HEK293T (cell line): ENCODE measurements at regions not wholly inside any gene's neighbourhood (a gene's known extent, or its start where the extent isn't known, plus 50 kb on each side); places are given as distances from the start of the nearest gene placed in this dataset.

Experiments used
- CTCF ChIA-PET: fragments of 350-600 bp; formaldehyde crosslinking; extraction: SDS; loops from one replicate; lab custom pipeline; 2021; ENCODE audit warnings: antibody characterized with exemption, inconsistent platforms; lab: Yijun Ruan, JAX
- POLR2A ChIA-PET: fragments of 350-600 bp; formaldehyde crosslinking; extraction: SDS; loops from one replicate; lab custom pipeline; 2020; ENCODE audit warnings: antibody characterized with exemption, inconsistent platforms; lab: Yijun Ruan, JAX
- DNase-seq: peaks from one replicate; pipeline ENCODE4 v3.0.0; 2012; ENCODE audit warnings: mixed read lengths; ENCODE audit errors: extremely low spot score
- ARNT ChIP-seq: fragments of 450-650 bp; IDR thresholded peaks from 2 replicates; pipeline ENCODE4 v1.6.1; 2017; ENCODE audit warnings: mild to moderate bottlenecking
- BHLHE40 ChIP-seq: fragments of 450-650 bp; IDR thresholded peaks from 2 replicates; pipeline ENCODE4 v1.6.1; 2016; ENCODE audit warnings: mild to moderate bottlenecking, moderate library complexity, borderline replicate concordance
- CTBP1 ChIP-seq: fragments of 450-650 bp; IDR thresholded peaks from 2 replicates; pipeline ENCODE4 v1.6.1; 2016; ENCODE audit warnings: borderline replicate concordance
- ELF4 ChIP-seq: fragments of 450-650 bp; IDR thresholded peaks from 2 replicates; pipeline ENCODE4 v1.6.1; 2017; ENCODE audit warnings: antibody characterized with exemption
- FOXA1 ChIP-seq: fragments of 450-650 bp; IDR thresholded peaks from 2 replicates; pipeline ENCODE4 v1.6.1; 2016; ENCODE audit warnings: mild to moderate bottlenecking
- FOXK2 ChIP-seq: fragments of 450-650 bp; IDR thresholded peaks from 2 replicates; pipeline ENCODE4 v1.6.1; 2016; ENCODE audit warnings: mild to moderate bottlenecking
- FOXM1 ChIP-seq: fragments of 450-650 bp; IDR thresholded peaks from 2 replicates; pipeline ENCODE4 v1.6.1; 2017; ENCODE audit warnings: mild to moderate bottlenecking, borderline replicate concordance
- HDGF ChIP-seq: fragments of 450-650 bp; IDR thresholded peaks from 2 replicates; pipeline ENCODE4 v1.6.1; 2017; ENCODE audit warnings: antibody characterized with exemption, borderline replicate concordance
- L3MBTL2 ChIP-seq: fragments of 450-650 bp; conservative IDR thresholded peaks from 2 replicates; pipeline ENCODE4 v1.6.1; 2016; ENCODE audit warnings: mild to moderate bottlenecking
- LEF1 ChIP-seq: fragments of 450-650 bp; IDR thresholded peaks from 2 replicates; pipeline ENCODE4 v1.6.1; 2017; ENCODE audit warnings: mild to moderate bottlenecking, borderline replicate concordance
- NFRKB ChIP-seq: fragments of 450-650 bp; IDR thresholded peaks from 2 replicates; pipeline ENCODE4 v1.6.1; 2016; ENCODE audit warnings: mild to moderate bottlenecking, moderate library complexity
- SP1 ChIP-seq: fragments of 450-650 bp; IDR thresholded peaks from 2 replicates; pipeline ENCODE4 v1.6.1; 2017
- SUZ12 ChIP-seq: fragments of 450-650 bp; IDR thresholded peaks from 2 replicates; pipeline ENCODE4 v1.6.1; 2016; ENCODE audit warnings: mild to moderate bottlenecking
- TARDBP ChIP-seq: fragments of 450-650 bp; IDR thresholded peaks from 2 replicates; pipeline ENCODE4 v1.6.1; 2016
- ZNF384 ChIP-seq: fragments of 450-650 bp; IDR thresholded peaks from 2 replicates; pipeline ENCODE4 v1.6.1; 2016
- TF ChIP-seq, protein P1 (sequence below): fragments of 450-650 bp; IDR thresholded peaks from 2 replicates; pipeline ENCODE4 v1.6.1; 2016

DNA sequence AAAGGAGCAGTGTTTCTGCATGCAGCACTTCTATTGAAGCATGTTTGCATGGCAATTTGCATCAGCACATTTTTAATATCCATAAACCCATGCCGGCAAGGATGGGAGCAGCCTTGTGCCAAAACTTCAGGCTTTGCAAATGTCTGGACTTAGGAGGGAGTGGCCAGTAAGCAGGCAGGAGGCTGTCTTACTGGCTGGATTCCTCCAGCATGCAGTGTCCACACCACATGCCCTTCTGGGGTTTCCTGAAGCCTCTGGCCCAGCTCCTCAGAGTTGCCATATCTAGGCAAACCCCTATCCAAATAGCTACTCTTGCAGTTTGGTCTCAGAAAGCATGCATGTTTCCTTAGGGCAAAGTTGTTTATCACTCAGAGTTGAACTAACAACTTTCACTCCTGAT lies 139.1 kb upstream of the MRPS22 start:
- ChIA-PET CTCF (interaction anchor here (1.0 kb wide), 1 partner anchor 124 kb away, joined by 3 read pairs; no protein-coding TSS in a partner anchor), POLR2A (no interaction called here)
- no peak for DNase-seq
- TF ChIP-seq HDGF: no peak
- TF ChIP-seq ARNT: no peak
- no peak for TF ChIP-seq ELF4
- no peak for TF ChIP-seq TARDBP
- TF ChIP-seq CTBP1: no peak
- TF ChIP-seq FOXA1: no peak
- TF ChIP-seq SP1: no peak
- no peak for TF ChIP-seq SUZ12
- TF ChIP-seq LEF1: no peak

DNA sequence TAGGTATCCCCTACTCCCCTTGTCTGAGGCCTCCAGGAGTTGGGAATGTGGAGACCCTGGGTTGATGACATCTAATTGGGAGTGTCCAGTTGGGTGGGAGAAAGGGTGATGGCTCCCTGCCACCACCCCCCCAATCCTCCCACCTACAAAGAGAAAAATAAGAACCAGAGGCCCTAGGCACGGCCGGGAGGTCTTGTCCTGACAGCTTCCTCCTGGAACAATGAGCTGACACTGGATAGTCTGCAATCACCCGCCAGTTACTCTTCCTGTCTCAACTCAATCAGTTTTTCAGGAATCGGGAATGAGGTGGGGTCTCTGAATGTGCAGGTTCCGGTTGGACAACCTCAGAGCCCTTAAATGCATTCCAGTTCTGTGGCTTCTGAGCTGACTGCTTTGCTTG lies 129.9 kb upstream of the MRPS22 start:
- ChIA-PET POLR2A (no interaction called here), CTCF (no interaction called here)
- TF ChIP-seq ARNT: no peak
- no peak for TF ChIP-seq L3MBTL2
- TF ChIP-seq NFRKB: no peak
- no peak for DNase-seq

DNA sequence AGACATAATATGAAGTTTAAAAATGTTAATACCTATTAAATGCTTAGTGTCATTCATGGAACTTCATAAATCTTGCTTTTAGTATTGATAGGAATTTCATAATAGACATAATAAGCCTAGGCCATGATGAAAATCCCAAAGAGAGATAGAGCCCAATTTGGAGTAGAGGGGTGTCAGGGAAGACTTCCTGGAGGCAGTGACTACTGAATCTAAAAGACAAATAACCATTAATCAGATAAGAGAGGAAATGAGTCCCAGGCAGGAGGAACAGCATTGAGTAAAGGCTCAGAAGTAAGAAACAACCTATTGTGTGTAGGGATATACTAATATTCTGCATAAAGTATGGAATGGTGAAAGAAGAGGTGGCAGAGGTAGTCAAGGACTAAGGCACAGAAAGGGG lies 126.9 kb upstream of the MRPS22 start:
- POLR2A ChIA-PET: no interaction called here
- CTCF ChIA-PET: no interaction called here
- TF ChIP-seq FOXA1 (no peak), ZNF384 (no peak), SP1 (no peak), BHLHE40 (no peak), SUZ12 (no peak), LEF1 (no peak), TARDBP (no peak), FOXK2 (no peak)
- TF ChIP-seq, protein P1, sequence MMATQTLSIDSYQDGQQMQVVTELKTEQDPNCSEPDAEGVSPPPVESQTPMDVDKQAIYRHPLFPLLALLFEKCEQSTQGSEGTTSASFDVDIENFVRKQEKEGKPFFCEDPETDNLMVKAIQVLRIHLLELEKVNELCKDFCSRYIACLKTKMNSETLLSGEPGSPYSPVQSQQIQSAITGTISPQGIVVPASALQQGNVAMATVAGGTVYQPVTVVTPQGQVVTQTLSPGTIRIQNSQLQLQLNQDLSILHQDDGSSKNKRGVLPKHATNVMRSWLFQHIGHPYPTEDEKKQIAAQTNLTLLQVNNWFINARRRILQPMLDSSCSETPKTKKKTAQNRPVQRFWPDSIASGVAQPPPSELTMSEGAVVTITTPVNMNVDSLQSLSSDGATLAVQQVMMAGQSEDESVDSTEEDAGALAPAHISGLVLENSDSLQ: no peak
- no peak for DNase-seq

DNA sequence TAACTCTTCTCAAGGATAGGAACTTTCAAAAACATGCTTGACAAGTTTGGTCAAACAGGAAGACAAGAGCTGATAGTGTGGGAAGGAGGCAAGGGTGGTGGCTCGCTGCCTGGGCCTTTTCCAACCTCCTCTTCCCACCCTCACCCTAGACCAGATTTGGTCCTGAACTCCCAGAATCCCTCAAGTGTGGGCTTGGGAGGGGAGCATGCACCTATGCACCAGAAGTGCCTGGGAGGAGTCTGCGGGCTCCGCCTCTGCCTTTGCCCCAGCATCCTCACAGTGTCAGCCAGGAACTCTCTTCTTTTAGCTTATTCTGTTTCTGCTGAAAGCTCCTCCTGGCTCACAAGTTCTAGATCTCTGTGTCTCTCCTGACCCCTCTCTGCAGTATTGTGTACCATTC lies 126.2 kb upstream of the MRPS22 start:
- ChIA-PET POLR2A (no interaction called here), CTCF (no interaction called here)
- TF ChIP-seq SP1: no peak
- TF ChIP-seq CTBP1: no peak
- TF ChIP-seq FOXA1: no peak
- TF ChIP-seq ARNT: no peak
- TF ChIP-seq ELF4: no peak
- TF ChIP-seq BHLHE40: no peak
- TF ChIP-seq L3MBTL2: no peak
- no peak for TF ChIP-seq FOXM1
- TF ChIP-seq ZNF384: no peak
- TF ChIP-seq FOXK2: no peak
- TF ChIP-seq NFRKB: no peak
- TF ChIP-seq SUZ12: no peak
- TF ChIP-seq HDGF: no peak
- TF ChIP-seq, protein P1: no peak
- TF ChIP-seq TARDBP: no peak
- TF ChIP-seq LEF1: no peak
- no peak for DNase-seq

DNA sequence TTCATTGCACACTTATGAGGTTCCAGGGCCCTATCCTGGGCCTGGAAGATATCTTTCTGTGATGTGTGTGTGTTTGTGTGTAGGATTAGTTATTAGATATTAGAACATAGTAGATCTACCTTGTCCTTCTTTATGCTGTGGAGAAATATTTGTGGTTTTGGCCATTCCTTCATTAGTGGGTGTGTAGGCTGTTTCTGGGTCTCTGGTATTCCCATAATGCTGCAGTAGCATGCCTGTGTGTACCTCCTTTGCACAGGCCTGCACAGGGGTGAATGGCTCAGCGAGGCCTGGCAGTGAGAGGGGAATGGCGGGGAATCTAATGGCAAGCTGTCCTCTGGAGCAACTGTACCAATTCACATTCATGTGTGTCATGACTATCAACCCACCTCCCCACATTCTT lies 125.8 kb upstream of the MRPS22 start:
- TF ChIP-seq ARNT (no peak), SUZ12 (no peak), LEF1 (no peak), TARDBP (no peak), BHLHE40 (no peak), ZNF384 (no peak), FOXA1 (no peak), FOXM1 (no peak), FOXK2 (no peak), NFRKB (no peak), CTBP1 (no peak), L3MBTL2 (no peak), HDGF (no peak)
- no peak for DNase-seq
- CTCF ChIA-PET: no interaction called here
- POLR2A ChIA-PET: no interaction called here

DNA sequence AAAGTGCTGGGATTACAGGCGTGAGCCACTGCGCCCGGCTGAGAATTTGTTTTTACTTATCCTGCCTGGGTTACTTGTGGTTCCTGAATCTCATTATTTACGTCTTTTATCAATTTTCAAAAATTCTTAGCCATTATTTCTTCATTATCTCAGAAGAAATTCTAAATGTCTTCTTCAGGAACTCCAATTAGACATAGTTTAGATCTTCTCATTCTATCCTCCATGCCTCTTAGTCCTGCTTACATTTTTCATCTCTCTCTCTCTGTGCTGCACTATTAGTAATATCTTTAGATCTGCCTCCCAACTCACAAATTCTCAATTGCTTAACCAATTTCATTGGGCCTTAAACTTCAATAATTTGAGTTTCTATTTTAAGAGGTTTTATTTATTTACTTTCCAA lies 124.4 kb upstream of the MRPS22 start:
- ChIA-PET POLR2A (no interaction called here), CTCF (no interaction called here)
- DNase-seq: no peak
- TF ChIP-seq L3MBTL2 (no peak), TARDBP (no peak), FOXK2 (no peak), FOXA1 (no peak)

DNA sequence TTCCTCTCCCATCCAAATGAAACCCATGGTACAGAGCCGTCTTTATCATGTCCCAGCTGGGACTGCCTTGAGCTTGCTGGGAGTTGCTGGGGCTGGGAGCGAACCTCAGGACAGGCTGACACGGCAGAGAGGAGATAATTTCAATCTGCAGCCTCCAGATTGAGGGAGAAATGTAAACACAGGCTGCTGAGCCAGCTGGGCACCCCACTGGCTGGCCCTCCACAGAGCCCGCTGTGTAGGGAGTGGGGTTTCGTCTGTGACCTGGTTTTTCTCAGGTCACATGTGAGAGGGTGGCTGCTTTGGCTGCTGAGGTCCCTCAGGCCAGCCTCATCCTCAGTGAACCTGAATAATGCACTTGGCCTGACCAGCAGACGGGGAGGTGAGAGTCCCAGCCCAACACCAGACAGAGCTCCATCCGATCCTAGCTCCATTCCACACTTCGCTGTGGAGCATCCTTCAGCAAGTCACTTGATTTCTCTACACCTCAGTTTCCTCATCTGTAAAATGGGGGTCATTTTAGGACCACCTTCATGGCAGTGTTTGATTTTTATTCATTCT lies 121.6 kb upstream of the MRPS22 start:
- POLR2A ChIA-PET: no interaction called here
- no peak for DNase-seq
- no peak for TF ChIP-seq ZNF384
- TF ChIP-seq ARNT: no peak
- CTCF ChIA-PET: no interaction called here

DNA sequence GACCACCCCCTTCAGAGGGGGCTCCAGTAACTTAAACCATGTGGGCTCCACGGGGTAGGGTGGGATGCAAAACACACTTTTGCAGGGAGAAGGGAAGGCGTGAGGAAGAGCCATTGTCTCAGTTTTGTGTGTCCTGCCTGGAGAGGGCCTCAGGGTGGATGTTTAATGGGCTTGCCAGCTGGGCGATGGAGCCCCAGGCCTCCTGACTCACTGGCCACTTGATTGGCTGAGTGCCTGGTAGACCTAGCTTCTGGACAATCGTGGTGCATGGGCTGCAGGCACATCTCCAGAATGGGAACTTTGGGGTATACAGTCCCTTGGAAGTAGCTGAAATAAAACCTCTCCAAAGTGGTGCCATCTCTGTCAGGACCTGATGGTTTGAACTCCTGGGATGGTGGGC lies 118.3 kb upstream of the MRPS22 start:
- ChIA-PET CTCF (no interaction called here), POLR2A (no interaction called here)
- no peak for TF ChIP-seq ARNT
- no peak for TF ChIP-seq CTBP1
- TF ChIP-seq SP1: no peak
- no peak for TF ChIP-seq BHLHE40
- no peak for TF ChIP-seq L3MBTL2
- TF ChIP-seq LEF1: no peak
- no peak for TF ChIP-seq SUZ12
- TF ChIP-seq, protein P1: no peak
- no peak for TF ChIP-seq ZNF384
- no peak for TF ChIP-seq HDGF
- TF ChIP-seq FOXM1: no peak
- no peak for TF ChIP-seq FOXK2
- no peak for TF ChIP-seq FOXA1
- TF ChIP-seq TARDBP: no peak
- TF ChIP-seq ELF4: no peak
- no peak for TF ChIP-seq NFRKB
- no peak for DNase-seq
